HG03439 (cell line): ENCODE measurements at regions not wholly inside any gene's neighbourhood (a gene's known extent, or its start where the extent isn't known, plus 50 kb on each side); places are given as distances from the start of the nearest gene placed in this dataset.

Source experiments
- ATAC-seq: cut with Tn5 transposase; IDR thresholded peaks from one replicate; pipeline ENCODE4 v1.9.1; 2021; ENCODE audit warnings: mild to moderate bottlenecking, moderate library complexity; ENCODE audit not compliant: unreplicated experiment

GRCh38 chr13:103350147-103350546 lies 283.9 kb upstream of the SLC10A2 start:
- ATAC-seq = no peak

GRCh38 chr13:103349211-103349980 lies 283.2 kb upstream of the SLC10A2 start:
- ATAC-seq = no peak

GRCh38 chr13:103335241-103335640 lies 269.0 kb upstream of the SLC10A2 start:
- ATAC-seq = no peak

GRCh38 chr13:103331924-103332323 lies 265.7 kb upstream of the SLC10A2 start:
- no peak for ATAC-seq

GRCh38 chr13:103328899-103329298 lies 262.7 kb upstream of the SLC10A2 start:
- ATAC-seq = no peak

GRCh38 chr13:103326326-103326725 lies 260.1 kb upstream of the SLC10A2 start:
- no peak for ATAC-seq

- ATAC-seq = no peak
Observed at GRCh38 chr13:103325672-103326071, 259.5 kb upstream of the SLC10A2 start.

GRCh38 chr13:103324641-103325040 lies 258.4 kb upstream of the SLC10A2 start:
- ATAC-seq = no peak

GRCh38 chr13:103315711-103316110 lies 249.5 kb upstream of the SLC10A2 start:
- ATAC-seq = no peak

- ATAC-seq = no peak
Observed at GRCh38 chr13:103312467-103312866, 246.2 kb upstream of the SLC10A2 start.

- no peak for ATAC-seq
Observed at GRCh38 chr13:103308667-103309066, 242.4 kb upstream of the SLC10A2 start.

GRCh38 chr13:103306163-103306562 lies 239.9 kb upstream of the SLC10A2 start:
- no peak for ATAC-seq

- no peak for ATAC-seq
Observed at GRCh38 chr13:103303078-103303651, 236.9 kb upstream of the SLC10A2 start.

GRCh38 chr13:103302676-103303075 lies 236.5 kb upstream of the SLC10A2 start:
- ATAC-seq = no peak

GRCh38 chr13:103299079-103299478 lies 232.9 kb upstream of the SLC10A2 start:
- ATAC-seq = no peak

- no peak for ATAC-seq
Observed at GRCh38 chr13:103297083-103297482, 230.9 kb upstream of the SLC10A2 start.

- no peak for ATAC-seq
Observed at GRCh38 chr13:103291798-103292572, 225.8 kb upstream of the SLC10A2 start.

- no peak for ATAC-seq
Observed at GRCh38 chr13:103291226-103291625, 225.0 kb upstream of the SLC10A2 start.

- no peak for ATAC-seq
Observed at GRCh38 chr13:103289681-103290080, 223.5 kb upstream of the SLC10A2 start.

GRCh38 chr13:103288114-103288513 lies 221.9 kb upstream of the SLC10A2 start:
- no peak for ATAC-seq

GRCh38 chr13:103287659-103288058 lies 221.4 kb upstream of the SLC10A2 start:
- ATAC-seq = no peak

- no peak for ATAC-seq
Observed at GRCh38 chr13:103284466-103284865, 218.2 kb upstream of the SLC10A2 start.
